GM13977 (cell line): ENCODE measurements at regions not wholly inside any gene's neighbourhood (a gene's known extent, or its start where the extent isn't known, plus 50 kb on each side); places are given as distances from the start of the nearest gene placed in this dataset.

Experiments
- DNase-seq: peaks from one replicate; pipeline ENCODE4 v3.0.0; 2012; ENCODE audit warnings: low spot score
- CTCF ChIP-seq: IDR thresholded peaks from 2 replicates; pipeline ENCODE4 v1.5.1; 2012; ENCODE audit warnings: mild to moderate bottlenecking, control low read depth; ENCODE audit not compliant: insufficient read depth; ENCODE audit errors: extremely low read depth, missing control alignments
- in situ Hi-C: fragments of 300-500 bp; cut with MboI; formaldehyde crosslinking; loops from one replicate; pipeline ENCODE4 v1.12.0; 2022; ENCODE audit warnings: low sequenced_read_pairs, low pct_unique_long_range_greater_than_20kb, mixed read lengths, inconsistent platforms; ENCODE audit not compliant: unreplicated experiment

GRCh38 chr13:50549221-50549942 lies 294.1 kb downstream of the DLEU7 start:
- in situ Hi-C loops = loop anchor here (25.0 kb wide), 1 partner anchor 562 kb away; the partner anchor contains the start of gene TRIM13
- TF ChIP-seq CTCF = no peak
- no peak for DNase-seq

GRCh38 chr13:50550151-50550550 lies 293.3 kb downstream of the DLEU7 start:
- in situ Hi-C loops = no loop called here
- TF ChIP-seq CTCF = no peak
- DNase-seq = no peak

- no peak for TF ChIP-seq CTCF
- no peak for DNase-seq
- in situ Hi-C loops = no loop called here
Measured at GRCh38 chr13:50552424-50552966, 291.0 kb downstream of the DLEU7 start.

GRCh38 chr13:50561739-50562138 lies 281.8 kb downstream of the DLEU7 start:
- no peak for TF ChIP-seq CTCF
- in situ Hi-C loops = no loop called here
- DNase-seq = no peak

GRCh38 chr13:50566646-50567045 lies 276.8 kb downstream of the DLEU7 start:
- TF ChIP-seq CTCF = no peak
- in situ Hi-C loops = no loop called here
- no peak for DNase-seq

- in situ Hi-C loops = no loop called here
- DNase-seq = no peak
- no peak for TF ChIP-seq CTCF
Measured at GRCh38 chr13:50572129-50572528, 271.4 kb downstream of the DLEU7 start.
